Superior temporal gyrus (tissue), 1 donor: ENCODE measurements at regions not wholly inside any gene's neighbourhood (a gene's known extent, or its start where the extent isn't known, plus 50 kb on each side); places are given as distances from the start of the nearest gene placed in this dataset.
"Not testable (repeated sequence)": the region's sequence is repeated elsewhere in the genome, so short reads cannot be mapped to it uniquely, and the experiment has no call there.

Experiments used
- DNase-seq: peaks from one replicate; pipeline ENCODE4 v3.0.0-alpha.2; 2016; ENCODE audit errors: extremely low spot score

- no peak for DNase-seq
Observed at GRCh38 chr10:43855667-43856210, 207.1 kb upstream of the ZNF32 start.

DNA sequence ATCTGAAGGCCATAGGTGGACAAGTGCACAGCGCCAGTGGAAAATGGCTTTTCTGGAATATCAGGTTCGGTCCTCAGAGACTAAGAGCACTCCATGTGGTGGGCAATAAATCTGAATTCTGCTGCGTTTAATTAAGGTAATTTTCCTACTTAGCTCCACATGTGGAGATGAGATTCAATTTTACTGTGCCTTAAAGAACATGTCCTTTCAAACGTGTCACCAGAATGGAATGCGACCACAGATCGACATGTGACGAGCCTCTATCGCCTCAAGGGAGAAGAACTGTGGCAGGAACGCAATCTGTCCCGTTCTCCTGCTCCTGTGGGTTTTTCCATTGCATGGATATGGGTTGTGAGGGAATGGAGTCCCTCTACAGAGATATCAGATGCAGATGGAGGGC, 205.3 kb upstream of the ZNF32 start:
- DNase-seq, result no peak

- DNase-seq, result no peak
Observed at GRCh38 chr10:43853369-43853768, 204.7 kb upstream of the ZNF32 start.

DNA sequence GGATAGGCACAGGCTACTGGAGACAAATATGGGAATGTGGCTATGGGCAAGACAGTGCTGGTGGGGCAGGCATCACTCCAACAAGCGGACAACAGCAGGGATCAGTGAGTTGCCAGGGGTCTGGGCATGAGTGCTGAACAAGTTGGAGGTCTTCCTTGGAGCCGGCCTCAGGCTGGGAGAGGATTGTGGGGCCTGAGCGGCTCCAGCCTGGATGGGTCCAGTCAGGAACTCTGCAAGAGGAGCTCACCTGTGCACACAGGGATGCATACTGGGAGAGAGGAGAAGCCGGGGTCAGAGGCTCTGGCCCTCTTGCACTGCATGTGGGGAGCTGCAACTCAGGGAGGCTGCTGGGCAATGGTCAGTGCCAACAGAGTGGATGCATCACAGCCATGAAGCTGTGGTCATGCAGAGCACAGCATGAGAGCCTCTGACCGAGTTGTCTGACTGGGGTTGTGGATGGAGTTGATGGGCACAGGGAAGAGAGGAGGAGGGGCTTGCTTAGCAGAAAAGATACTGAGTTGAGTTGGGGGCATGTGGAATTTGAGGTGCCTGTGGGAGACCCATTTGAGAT, 204.0 kb upstream of the ZNF32 start:
- DNase-seq, result no peak

GRCh38 chr10:43852149-43852548, 203.5 kb upstream of the ZNF32 start:
- no peak for DNase-seq

GRCh38 chr10:43851030-43851429, 202.3 kb upstream of the ZNF32 start:
- DNase-seq, result no peak

- DNase-seq, result no peak
Observed at GRCh38 chr10:43849551-43849950, 200.9 kb upstream of the ZNF32 start.

DNA sequence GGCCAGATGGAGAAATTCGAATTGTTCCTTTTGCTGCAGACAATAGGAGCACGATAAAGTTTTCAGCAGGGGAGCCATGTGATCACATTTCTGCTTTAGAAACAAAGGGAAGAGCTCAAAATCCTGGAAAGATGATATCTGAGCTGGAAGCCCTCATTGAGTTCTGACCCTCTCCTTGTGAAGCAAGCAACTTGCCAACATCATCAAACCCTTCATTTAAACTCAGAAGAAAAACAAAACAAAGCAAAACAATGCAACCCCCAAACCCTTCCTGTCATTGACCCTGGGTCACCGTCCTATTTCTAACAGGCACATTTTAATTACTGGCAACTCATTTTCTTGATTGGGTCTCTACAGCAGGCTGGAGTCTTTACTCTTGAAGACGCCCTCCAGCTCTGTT, 198.3 kb upstream of the ZNF32 start:
- DNase-seq, result no peak

- no peak for DNase-seq
Observed at GRCh38 chr10:43846187-43846680, 197.6 kb upstream of the ZNF32 start.

- DNase-seq, result no peak
Observed at GRCh38 chr10:43845121-43845520, 196.4 kb upstream of the ZNF32 start.

DNA sequence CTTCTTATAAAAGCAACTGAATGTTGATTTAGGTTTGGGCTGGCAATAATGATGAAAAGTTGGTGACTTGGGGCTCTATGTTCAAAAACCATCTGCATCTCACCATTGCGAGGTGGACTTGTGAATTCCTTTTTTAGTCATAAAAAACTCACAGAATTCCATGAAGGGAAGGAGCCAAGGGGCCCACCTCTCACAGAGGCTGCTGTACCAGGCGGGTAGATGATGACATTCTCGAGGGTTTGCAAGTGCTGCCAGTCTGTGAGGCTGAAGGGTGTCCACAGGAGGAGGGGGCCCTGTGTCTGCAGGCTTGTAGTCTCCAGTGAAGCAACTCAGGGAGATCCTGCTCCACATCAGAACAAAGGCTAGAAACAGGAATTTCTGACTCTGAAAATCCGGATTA, 195.5 kb upstream of the ZNF32 start:
- DNase-seq, result no peak

GRCh38 chr10:43843321-43844101, 194.8 kb upstream of the ZNF32 start:
- DNase-seq, result no peak

GRCh38 chr10:43842496-43842895, 193.8 kb upstream of the ZNF32 start:
- DNase-seq, result no peak

DNA sequence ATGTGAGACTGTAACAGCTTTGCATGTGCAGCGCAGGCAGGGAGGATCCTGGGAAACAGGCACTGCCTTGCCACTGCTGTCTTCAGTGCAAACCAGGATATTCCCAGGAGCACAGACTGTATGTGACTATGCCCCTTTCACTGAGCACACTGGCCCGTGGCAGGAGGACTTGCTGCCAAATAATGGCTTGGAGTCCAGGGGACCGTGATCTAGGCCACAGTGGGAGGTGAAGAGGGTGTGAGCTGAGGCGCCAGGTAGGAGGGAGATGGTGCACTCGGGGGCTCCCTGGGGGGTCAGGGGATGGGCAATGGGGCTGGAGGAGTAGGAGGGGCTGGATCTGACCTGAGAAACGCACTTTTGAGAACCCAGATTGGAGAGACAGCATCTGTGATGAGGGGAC, 193.4 kb upstream of the ZNF32 start:
- no peak for DNase-seq

DNA sequence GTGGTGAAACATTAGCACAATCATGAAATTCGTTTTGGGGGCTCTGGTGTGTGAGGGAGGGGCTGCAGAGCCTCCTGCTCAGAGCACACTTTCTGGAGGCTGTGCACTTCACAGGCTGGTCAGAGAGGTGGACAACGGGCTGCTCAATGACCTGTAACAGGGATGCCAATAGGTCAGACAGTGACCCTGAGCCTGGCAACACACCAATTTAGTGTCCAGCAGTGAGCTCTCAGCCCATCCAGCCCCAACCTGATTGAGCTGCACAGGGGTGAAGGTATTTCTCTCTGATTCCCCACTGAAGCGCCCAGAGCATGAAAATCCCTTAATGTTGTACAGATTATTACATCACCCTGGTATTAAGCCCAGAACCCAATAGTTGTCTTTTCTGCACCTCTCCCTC, 191.3 kb upstream of the ZNF32 start:
- no peak for DNase-seq

- not testable (repeated sequence) for DNase-seq
Observed at GRCh38 chr10:43834751-43835150, 186.1 kb upstream of the ZNF32 start.

DNA sequence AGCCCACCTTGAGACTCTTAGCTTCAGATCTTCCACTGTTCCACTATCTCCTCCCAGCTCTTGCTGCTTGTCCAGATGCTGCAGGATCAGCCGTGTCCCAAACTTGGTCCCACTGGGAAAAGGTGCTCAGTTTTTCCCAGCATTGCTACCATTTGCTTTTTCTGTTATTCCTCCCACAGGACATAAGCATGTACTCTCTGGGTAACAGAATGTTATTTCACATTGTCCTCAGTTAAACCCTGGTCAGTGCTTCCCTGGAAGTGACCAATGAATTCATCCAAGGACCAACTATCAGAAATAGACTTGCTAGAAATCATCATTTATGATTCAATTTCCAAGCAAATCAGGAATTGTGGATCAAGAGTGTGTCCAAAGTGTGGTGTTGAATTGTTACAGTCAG, 179.2 kb upstream of the ZNF32 start:
- DNase-seq, result no peak

DNA sequence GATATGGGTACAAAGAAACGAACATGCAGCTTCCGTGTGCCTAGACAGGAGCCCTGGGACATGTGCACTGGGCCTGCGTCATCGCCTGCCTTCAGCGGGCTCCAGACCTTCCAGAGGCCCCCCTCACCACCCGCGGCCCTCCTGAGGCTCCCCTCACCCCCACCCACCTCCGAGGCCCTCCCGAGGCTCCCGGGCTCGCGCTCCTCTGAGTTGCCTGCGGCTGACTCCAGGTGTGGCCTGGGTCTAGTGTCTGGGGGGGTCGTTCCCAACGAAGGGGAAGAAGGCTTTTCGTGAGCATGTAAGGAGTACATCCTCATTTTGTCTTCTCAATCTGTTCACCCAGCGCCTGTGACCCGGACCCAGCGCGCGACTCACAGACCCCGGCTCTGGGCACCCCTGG, 177.3 kb upstream of the ZNF32 start:
- no peak for DNase-seq

- DNase-seq, result no peak
Observed at GRCh38 chr10:43825421-43825820, 176.7 kb upstream of the ZNF32 start.

DNA sequence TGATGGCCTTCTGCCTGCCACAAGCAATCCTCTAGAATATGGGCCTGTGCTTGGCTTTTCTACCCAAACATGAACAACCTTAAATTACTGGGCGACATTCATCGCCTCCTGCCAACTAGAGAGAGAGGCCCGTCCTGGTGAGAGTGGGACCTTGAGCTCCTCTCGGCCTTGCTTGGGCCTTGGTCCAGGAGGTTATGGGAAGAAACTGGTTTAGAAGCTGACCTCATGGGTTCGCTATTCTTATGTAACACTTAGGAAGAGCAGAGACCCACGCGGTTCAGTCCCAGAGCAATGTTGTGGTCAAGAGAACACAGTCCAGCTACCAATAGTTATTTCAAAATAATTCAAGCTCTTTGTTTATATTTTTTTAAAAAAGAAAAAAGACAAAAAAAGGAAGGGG, 176.3 kb upstream of the ZNF32 start:
- no peak for DNase-seq

GRCh38 chr10:43822631-43823580, 174.2 kb upstream of the ZNF32 start:
- no peak for DNase-seq

DNA sequence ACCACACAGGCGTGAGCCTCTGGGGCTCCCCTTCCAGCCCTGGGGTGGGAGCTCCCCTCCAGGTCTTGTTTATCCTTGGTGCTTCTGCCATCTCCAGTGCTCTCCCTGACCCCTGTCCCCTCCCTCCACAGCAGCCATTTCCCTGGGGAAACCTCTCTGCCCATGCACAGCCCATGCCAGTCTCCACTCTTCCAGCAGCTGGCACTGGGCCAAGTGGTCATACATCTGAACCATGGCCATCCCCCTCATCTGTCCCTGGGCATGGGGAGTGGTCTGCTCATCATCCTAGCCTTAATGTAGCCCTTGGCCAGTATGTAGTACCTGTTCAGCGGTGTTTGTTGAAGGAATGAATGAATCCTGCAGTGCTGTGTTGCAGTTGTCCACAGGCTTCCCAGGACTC, 172.4 kb upstream of the ZNF32 start:
- DNase-seq, result no peak
